ENCODE measurements at regions not wholly inside any gene's neighbourhood (a gene's known extent, or its start where the extent isn't known, plus 50 kb on each side); places are given as distances from the start of the nearest gene placed in this dataset.

- 54 to 68% methylated on average over 3 of the region's 3 CpGs for WGBS, 2 donors
- no peaks in the 10 kb centered on the region for H3K36me3 ChIP-seq
- no peak overlapping the region for H3K27ac ChIP-seq
- intact Hi-C loops (cut with DNase I), result no loop called here
- H3K4me3 ChIP-seq, result no peak overlapping the region
- TF ChIP-seq POLR2AphosphoS5 (IDR thresholded peaks at IDR 0.05), result no peak
- H3K27me3 ChIP-seq, result no peaks in the 10 kb centered on the region
- DNase-seq, result no peak
- no peaks in the 10 kb centered on the region for H3K4me1 ChIP-seq
- no peaks in the 10 kb centered on the region for H3K9me3 ChIP-seq
Observed at GRCh38 chr7:34417781-34418180, 240.2 kb upstream of the NPSR1 start.

DNA sequence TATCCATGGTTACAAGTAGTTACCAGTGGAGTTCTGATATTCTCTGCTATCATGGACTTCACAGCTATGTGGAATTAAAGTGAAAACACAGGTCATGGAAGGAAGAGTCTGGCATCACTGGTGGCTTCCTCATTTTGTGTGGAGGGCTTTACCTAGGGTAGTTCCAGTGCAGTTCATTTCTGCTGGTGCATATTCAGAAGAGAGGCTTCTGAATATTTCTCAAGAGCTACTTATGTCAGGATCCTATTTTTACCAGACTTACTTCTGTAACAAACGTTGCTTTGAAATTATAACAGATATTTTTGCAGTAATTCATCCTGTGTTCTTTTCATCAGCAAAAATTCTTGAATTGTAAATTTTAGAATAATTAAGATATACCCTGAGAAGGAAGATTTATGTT, 236.5 kb upstream of the NPSR1 start:
- Histone ChIP-seq H3K36me3 (no peaks in the 10 kb centered on the region), H3K4me1 (no peaks in the 10 kb centered on the region), H3K9me3 (no peaks in the 10 kb centered on the region), H3K27ac (no peak overlapping the region), H3K4me3 (no peak overlapping the region), H3K27me3 (no peaks in the 10 kb centered on the region)
- intact Hi-C loops (cut with DNase I), result no loop called here
- DNase-seq, result no peak
- TF ChIP-seq POLR2A (IDR thresholded peaks at IDR 0.05), result no peak
- no peak for TF ChIP-seq EP300 (IDR thresholded peaks at IDR 0.05)
- no peak for TF ChIP-seq CTCF (IDR thresholded peaks at IDR 0.05)
- no peak for TF ChIP-seq POLR2AphosphoS5 (IDR thresholded peaks at IDR 0.05)
- WGBS, 2 donors, result 51 to 69% methylated on average over 1 of the region's 1 CpG

GRCh38 chr7:34425194-34425593, 232.8 kb upstream of the NPSR1 start:
- Histone ChIP-seq H3K36me3 (no peaks in the 10 kb centered on the region), H3K9me3 (no peaks in the 10 kb centered on the region), H3K4me1 (no peaks in the 10 kb centered on the region), H3K27ac (no peak overlapping the region), H3K27me3 (no peaks in the 10 kb centered on the region), H3K4me3 (no peak overlapping the region)
- intact Hi-C loops (cut with DNase I), result no loop called here
- no peak for TF ChIP-seq EP300 (IDR thresholded peaks at IDR 0.05)
- TF ChIP-seq CTCF (IDR thresholded peaks at IDR 0.05), result no peak
- TF ChIP-seq POLR2AphosphoS5 (IDR thresholded peaks at IDR 0.05), result no peak
- no peak for TF ChIP-seq POLR2A (IDR thresholded peaks at IDR 0.05)
- no peak for DNase-seq
- 71 to 81% methylated on average over 2 of the region's 2 CpGs for WGBS, 2 donors

DNA sequence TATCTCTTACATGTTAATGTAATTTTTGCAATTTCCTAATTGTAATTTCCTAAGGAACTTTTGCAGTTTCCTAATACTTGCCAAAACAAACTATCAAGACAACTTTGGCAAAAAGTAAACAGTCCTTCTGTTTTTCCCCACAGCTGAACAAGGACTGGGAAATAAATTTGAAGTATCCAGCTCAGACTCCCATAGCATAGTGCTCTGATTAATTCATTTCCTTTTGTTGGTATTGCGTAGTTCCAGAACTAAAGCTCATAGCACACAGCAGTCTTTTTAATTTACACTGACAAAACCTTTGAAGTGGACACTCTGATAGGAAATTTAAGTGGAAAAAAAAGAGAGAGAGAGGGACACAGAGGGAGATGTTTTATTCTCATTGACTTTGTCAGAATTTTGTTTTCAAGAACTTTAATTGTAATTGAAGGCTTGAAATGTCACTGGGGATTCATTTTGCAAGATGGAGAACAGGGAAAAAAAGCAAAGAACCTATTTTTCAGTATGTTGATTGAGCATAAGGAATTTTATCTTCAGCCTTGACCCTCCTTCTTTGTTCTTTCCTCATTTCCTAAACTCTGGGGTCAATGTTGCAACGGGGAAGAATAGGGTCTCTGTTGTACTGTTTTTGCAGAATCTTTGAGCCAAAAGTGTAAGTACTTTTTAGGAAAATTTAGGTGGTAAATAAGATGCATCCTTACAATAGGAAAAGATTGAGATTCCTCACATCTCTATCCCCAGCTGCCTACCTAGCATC, 232.2 kb upstream of the NPSR1 start:
- no peaks in the 10 kb centered on the region for H3K4me1 ChIP-seq
- DNase-seq, result no peak
- H3K9me3 ChIP-seq, result no peaks in the 10 kb centered on the region
- 54 to 68% methylated on average over 2 of the region's 2 CpGs for WGBS, 2 donors
- H3K27ac ChIP-seq, result no peak overlapping the region
- no peak for TF ChIP-seq POLR2AphosphoS5 (IDR thresholded peaks at IDR 0.05)
- TF ChIP-seq EP300 (IDR thresholded peaks at IDR 0.05), result no peak
- no peak for TF ChIP-seq POLR2A (IDR thresholded peaks at IDR 0.05)
- no peak for TF ChIP-seq CTCF (IDR thresholded peaks at IDR 0.05)
- H3K36me3 ChIP-seq, result no peaks in the 10 kb centered on the region
- no peaks in the 10 kb centered on the region for H3K27me3 ChIP-seq
- no peak overlapping the region for H3K4me3 ChIP-seq
- intact Hi-C loops (cut with DNase I), result no loop called here

- intact Hi-C loops (cut with DNase I), result no loop called here
- Histone ChIP-seq H3K4me3 (no peak overlapping the region), H3K9me3 (peaks cover 0 to 3% (median 0%) of the 10 kb centered on the region in 4 donors), H3K36me3 (no peaks in the 10 kb centered on the region), H3K4me1 (no peaks in the 10 kb centered on the region), H3K27me3 (no peaks in the 10 kb centered on the region), H3K27ac (no peak overlapping the region)
- no peak for TF ChIP-seq POLR2A (IDR thresholded peaks at IDR 0.05)
- TF ChIP-seq POLR2AphosphoS5 (IDR thresholded peaks at IDR 0.05), result no peak
- 71 to 77% methylated on average over 4 of the region's 4 CpGs for WGBS, 2 donors
- no peak for DNase-seq
Observed at GRCh38 chr7:34430456-34430855, 227.6 kb upstream of the NPSR1 start.

DNA sequence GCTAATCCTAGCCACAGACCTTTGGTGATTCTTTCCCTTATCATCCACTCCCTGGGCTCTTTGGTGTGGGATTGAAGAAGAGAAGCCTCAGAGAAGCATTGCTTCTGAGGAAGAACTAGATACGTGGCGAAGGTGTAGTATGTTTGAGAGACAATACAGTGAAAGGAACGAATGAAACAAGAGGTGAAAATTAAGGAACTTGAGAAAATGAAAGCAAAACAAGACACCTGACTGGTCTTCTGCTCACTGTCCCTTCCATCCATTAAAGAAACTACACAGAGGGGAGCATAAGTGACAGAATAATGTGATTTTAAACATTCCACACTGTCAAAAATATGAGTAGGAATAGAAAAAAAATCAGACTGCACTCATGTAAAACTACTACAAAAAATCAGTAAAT, 219.6 kb upstream of the NPSR1 start:
- no peak overlapping the region for H3K27ac ChIP-seq
- no peaks in the 10 kb centered on the region for H3K36me3 ChIP-seq
- no peak for DNase-seq
- TF ChIP-seq POLR2A (IDR thresholded peaks at IDR 0.05) (no peak), POLR2AphosphoS5 (IDR thresholded peaks at IDR 0.05) (no peak), CTCF (IDR thresholded peaks at IDR 0.05) (no peak), EP300 (IDR thresholded peaks at IDR 0.05) (no peak)
- intact Hi-C loops (cut with DNase I), result no loop called here
- peaks cover 0 to 2% (median 0%) of the 10 kb centered on the region in 4 donors for H3K9me3 ChIP-seq
- no peaks in the 10 kb centered on the region for H3K4me1 ChIP-seq
- H3K27me3 ChIP-seq, result no peaks in the 10 kb centered on the region
- H3K4me3 ChIP-seq, result no peak overlapping the region
- 65 to 70% methylated on average over 3 of the region's 3 CpGs for WGBS, 2 donors
